SK-N-SH treated with all-trans-retinoic acid at 6 μM for 48 hours (cell line): ENCODE measurements at regions not wholly inside any gene's neighbourhood (a gene's known extent, or its start where the extent isn't known, plus 50 kb on each side); places are given as distances from the start of the nearest gene placed in this dataset.

Experiments
- ATAC-seq: fragments of 200-7000 bp; cut with Tn5 transposase; 3 replicates; pipeline ENCODE4 v1.9.1; 2020; ENCODE audit warnings: mild to moderate bottlenecking, moderate library complexity
- ARNTL ChIP-seq: fragments of 450-650 bp; formaldehyde crosslinking; IDR thresholded peaks from 2 replicates; pipeline ENCODE4 v1.5.0; 2020; ENCODE audit warnings: low read depth, mild to moderate bottlenecking, moderate library complexity, borderline replicate concordance
- BACH2 ChIP-seq: fragments of 250-450 bp; sonication (Bioruptor Pico); IDR thresholded peaks from 2 replicates; pipeline ENCODE4 v1.9.0; 2021; ENCODE audit warnings: mild to moderate bottlenecking, borderline replicate concordance
- CSDC2 ChIP-seq: fragments of 250-450 bp; sonication (Bioruptor Pico); IDR thresholded peaks from 2 replicates; pipeline ENCODE4 v1.5.0; 2020; ENCODE audit warnings: mild to moderate bottlenecking, moderate library complexity
- ESRRG ChIP-seq: fragments of 250-450 bp; sonication (Bioruptor Pico); IDR thresholded peaks from 2 replicates; pipeline ENCODE4 v1.6.1; 2021; ENCODE audit warnings: mild to moderate bottlenecking
- GLIS3 ChIP-seq: fragments of 250-450 bp; sonication (Bioruptor Pico); IDR thresholded peaks from 2 replicates; pipeline ENCODE4 v1.5.0; 2020; ENCODE audit warnings: mild to moderate bottlenecking, moderate library complexity
- ISL1 ChIP-seq: fragments of 250-450 bp; sonication (Bioruptor Pico); IDR thresholded peaks from 2 replicates; pipeline ENCODE4 v2.1.2; 2022; ENCODE audit warnings: mild to moderate bottlenecking, moderate library complexity
- OSR1 ChIP-seq: fragments of 250-450 bp; sonication (Bioruptor Pico); IDR thresholded peaks from 2 replicates; pipeline ENCODE4 v1.8.0; 2022; ENCODE audit warnings: moderate library complexity, mild to moderate bottlenecking, inconsistent platforms
- PPARA ChIP-seq: fragments of 250-450 bp; sonication (Bioruptor Pico); IDR thresholded peaks from 2 replicates; pipeline ENCODE4 v1.5.0; 2020; ENCODE audit warnings: mild to moderate bottlenecking, borderline replicate concordance
- RARB ChIP-seq: fragments of 250-450 bp; sonication (Bioruptor Pico); IDR thresholded peaks from 2 replicates; pipeline ENCODE4 v1.8.0; 2021; ENCODE audit warnings: mild to moderate bottlenecking, moderate library complexity
- SNAI2 ChIP-seq: fragments of 250-450 bp; sonication (Bioruptor Pico); IDR thresholded peaks from 2 replicates; pipeline ENCODE4 v1.5.0; 2020; ENCODE audit warnings: mild to moderate bottlenecking, moderate library complexity
- TCF4 ChIP-seq: fragments of 250-450 bp; sonication (Bioruptor Pico); IDR thresholded peaks from 2 replicates; pipeline ENCODE4 v1.8.0; 2021; ENCODE audit warnings: mild to moderate bottlenecking, moderate library complexity, borderline replicate concordance
- TOX ChIP-seq: fragments of 250-450 bp; sonication (Bioruptor Pico); IDR thresholded peaks from 2 replicates; pipeline ENCODE4 v1.8.0; 2021; ENCODE audit warnings: mild to moderate bottlenecking, moderate library complexity, borderline replicate concordance
- ZC3H10 ChIP-seq: fragments of 250-450 bp; sonication (Bioruptor Pico); IDR thresholded peaks from 2 replicates; pipeline ENCODE4 v1.5.1; 2021; ENCODE audit warnings: mild to moderate bottlenecking, moderate library complexity
- ZFP3 ChIP-seq: fragments of 250-450 bp; sonication (Bioruptor Pico); IDR thresholded peaks from 2 replicates; pipeline ENCODE4 v1.5.0; 2020; ENCODE audit warnings: mild to moderate bottlenecking, moderate library complexity
- ZFP30 ChIP-seq: fragments of 450-650 bp; formaldehyde crosslinking; IDR thresholded peaks from 2 replicates; pipeline ENCODE4 v1.5.0; 2022; ENCODE audit warnings: mild to moderate bottlenecking, moderate library complexity
- ZNF70 ChIP-seq: fragments of 450-650 bp; formaldehyde crosslinking; IDR thresholded peaks from 2 replicates; pipeline ENCODE4 v1.5.0; 2020; ENCODE audit warnings: mild to moderate bottlenecking, moderate library complexity
- TF ChIP-seq, protein P1 (sequence below): fragments of 250-450 bp; sonication (Bioruptor Pico); IDR thresholded peaks from 2 replicates; pipeline ENCODE4 v1.8.0; 2020; ENCODE audit warnings: mild to moderate bottlenecking, moderate library complexity, borderline replicate concordance
- TF ChIP-seq, protein P2 (sequence below): fragments of 250-450 bp; sonication (Bioruptor Pico); IDR thresholded peaks from 2 replicates; pipeline ENCODE4 v1.5.1; 2021; ENCODE audit warnings: mild to moderate bottlenecking, moderate library complexity
- TF ChIP-seq, protein P3 (sequence below): fragments of 250-450 bp; sonication (Bioruptor Pico); IDR thresholded peaks from 2 replicates; pipeline ENCODE4 v1.5.0; 2020; ENCODE audit warnings: mild to moderate bottlenecking, moderate library complexity
- TF ChIP-seq, protein P4 (sequence below): fragments of 250-450 bp; sonication (Bioruptor Pico); IDR thresholded peaks from 2 replicates; pipeline ENCODE4 v1.8.0; 2021; ENCODE audit warnings: low read depth, mild to moderate bottlenecking, moderate library complexity, borderline replicate concordance
- TF ChIP-seq, protein P5 (sequence below): fragments of 250-450 bp; sonication (Bioruptor Pico); IDR thresholded peaks from 2 replicates; pipeline ENCODE4 v1.5.1; 2020; ENCODE audit warnings: low read depth, mild to moderate bottlenecking, moderate library complexity

DNA sequence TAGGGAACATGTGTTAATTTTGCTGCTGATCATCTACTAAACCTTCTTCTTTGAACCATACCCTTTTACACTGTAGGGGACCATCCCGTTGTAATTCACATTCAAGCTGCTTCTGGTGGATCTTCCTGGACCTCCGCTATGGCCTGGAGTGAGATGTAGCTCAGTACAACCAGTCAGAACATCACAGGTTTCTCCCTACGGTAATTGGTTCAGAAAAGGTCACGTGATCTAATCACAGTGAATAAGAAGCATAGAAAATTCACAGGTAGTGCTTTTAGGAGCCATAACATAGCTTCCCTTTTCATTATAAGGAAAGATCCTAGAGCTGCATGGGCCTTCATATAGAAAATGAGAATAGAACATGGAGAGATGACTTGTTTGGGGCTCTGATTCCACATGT lies 320.8 kb upstream of the PDZRN3 start:
- no peak for ATAC-seq

GRCh38 chr3:73939985-73940384 lies 315.2 kb upstream of the PDZRN3 start:
- TF ChIP-seq, protein P1, sequence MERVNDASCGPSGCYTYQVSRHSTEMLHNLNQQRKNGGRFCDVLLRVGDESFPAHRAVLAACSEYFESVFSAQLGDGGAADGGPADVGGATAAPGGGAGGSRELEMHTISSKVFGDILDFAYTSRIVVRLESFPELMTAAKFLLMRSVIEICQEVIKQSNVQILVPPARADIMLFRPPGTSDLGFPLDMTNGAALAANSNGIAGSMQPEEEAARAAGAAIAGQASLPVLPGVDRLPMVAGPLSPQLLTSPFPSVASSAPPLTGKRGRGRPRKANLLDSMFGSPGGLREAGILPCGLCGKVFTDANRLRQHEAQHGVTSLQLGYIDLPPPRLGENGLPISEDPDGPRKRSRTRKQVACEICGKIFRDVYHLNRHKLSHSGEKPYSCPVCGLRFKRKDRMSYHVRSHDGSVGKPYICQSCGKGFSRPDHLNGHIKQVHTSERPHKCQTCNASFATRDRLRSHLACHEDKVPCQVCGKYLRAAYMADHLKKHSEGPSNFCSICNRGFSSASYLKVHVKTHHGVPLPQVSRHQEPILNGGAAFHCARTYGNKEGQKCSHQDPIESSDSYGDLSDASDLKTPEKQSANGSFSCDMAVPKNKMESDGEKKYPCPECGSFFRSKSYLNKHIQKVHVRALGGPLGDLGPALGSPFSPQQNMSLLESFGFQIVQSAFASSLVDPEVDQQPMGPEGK (CRISPR knock-in tag): no peak
- TF ChIP-seq BACH2: no peak
- TF ChIP-seq TOX (CRISPR knock-in tag): no peak
- TF ChIP-seq ZC3H10 (CRISPR knock-in tag): no peak
- ATAC-seq: no peak

More for the DNA sequence above, 320.8 kb upstream of the PDZRN3 start:
- no peak for TF ChIP-seq ZFP30 (CRISPR knock-in tag)
- TF ChIP-seq GLIS3: no peak
- TF ChIP-seq, protein P2, sequence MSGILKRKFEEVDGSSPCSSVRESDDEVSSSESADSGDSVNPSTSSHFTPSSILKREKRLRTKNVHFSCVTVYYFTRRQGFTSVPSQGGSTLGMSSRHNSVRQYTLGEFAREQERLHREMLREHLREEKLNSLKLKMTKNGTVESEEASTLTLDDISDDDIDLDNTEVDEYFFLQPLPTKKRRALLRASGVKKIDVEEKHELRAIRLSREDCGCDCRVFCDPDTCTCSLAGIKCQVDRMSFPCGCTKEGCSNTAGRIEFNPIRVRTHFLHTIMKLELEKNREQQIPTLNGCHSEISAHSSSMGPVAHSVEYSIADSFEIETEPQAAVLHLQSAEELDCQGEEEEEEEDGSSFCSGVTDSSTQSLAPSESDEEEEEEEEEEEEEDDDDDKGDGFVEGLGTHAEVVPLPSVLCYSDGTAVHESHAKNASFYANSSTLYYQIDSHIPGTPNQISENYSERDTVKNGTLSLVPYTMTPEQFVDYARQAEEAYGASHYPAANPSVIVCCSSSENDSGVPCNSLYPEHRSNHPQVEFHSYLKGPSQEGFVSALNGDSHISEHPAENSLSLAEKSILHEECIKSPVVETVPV (CRISPR knock-in tag): no peak
- no peak for TF ChIP-seq ISL1
- TF ChIP-seq, all 23 proteins: peak for 0

DNA sequence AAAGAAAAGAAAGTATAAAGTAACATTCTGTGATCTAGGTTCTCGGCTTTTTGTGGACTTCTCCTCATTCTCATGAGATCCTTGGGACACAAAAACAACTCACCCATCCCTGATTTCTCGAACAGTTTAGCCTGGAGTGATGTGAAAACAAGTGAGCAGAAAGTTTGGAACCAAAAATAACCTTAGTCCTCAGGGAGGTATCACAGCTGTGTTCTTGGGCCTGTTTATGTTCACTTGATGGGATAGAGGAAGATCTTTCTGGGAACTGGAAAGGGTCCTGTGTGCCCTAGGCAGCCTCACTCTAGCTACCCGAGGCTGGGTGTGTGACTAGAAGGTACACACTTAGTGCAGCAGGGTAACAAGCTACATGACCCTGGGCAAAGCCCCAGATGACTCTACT lies 308.8 kb upstream of the PDZRN3 start:
- no peak for TF ChIP-seq TCF4
- TF ChIP-seq PPARA (CRISPR knock-in tag): no peak
- TF ChIP-seq, protein P2 (CRISPR knock-in tag): no peak
- no peak for TF ChIP-seq BACH2
- TF ChIP-seq ARNTL (CRISPR knock-in tag): no peak
- no peak for TF ChIP-seq CSDC2 (CRISPR knock-in tag)
- TF ChIP-seq OSR1: no peak
- no peak for ATAC-seq

GRCh38 chr3:73927203-73927570 lies 302.4 kb upstream of the PDZRN3 start:
- no peak for TF ChIP-seq RARB
- TF ChIP-seq CSDC2 (CRISPR knock-in tag): no peak
- no peak for TF ChIP-seq ZFP3 (CRISPR knock-in tag)
- TF ChIP-seq, protein P3, sequence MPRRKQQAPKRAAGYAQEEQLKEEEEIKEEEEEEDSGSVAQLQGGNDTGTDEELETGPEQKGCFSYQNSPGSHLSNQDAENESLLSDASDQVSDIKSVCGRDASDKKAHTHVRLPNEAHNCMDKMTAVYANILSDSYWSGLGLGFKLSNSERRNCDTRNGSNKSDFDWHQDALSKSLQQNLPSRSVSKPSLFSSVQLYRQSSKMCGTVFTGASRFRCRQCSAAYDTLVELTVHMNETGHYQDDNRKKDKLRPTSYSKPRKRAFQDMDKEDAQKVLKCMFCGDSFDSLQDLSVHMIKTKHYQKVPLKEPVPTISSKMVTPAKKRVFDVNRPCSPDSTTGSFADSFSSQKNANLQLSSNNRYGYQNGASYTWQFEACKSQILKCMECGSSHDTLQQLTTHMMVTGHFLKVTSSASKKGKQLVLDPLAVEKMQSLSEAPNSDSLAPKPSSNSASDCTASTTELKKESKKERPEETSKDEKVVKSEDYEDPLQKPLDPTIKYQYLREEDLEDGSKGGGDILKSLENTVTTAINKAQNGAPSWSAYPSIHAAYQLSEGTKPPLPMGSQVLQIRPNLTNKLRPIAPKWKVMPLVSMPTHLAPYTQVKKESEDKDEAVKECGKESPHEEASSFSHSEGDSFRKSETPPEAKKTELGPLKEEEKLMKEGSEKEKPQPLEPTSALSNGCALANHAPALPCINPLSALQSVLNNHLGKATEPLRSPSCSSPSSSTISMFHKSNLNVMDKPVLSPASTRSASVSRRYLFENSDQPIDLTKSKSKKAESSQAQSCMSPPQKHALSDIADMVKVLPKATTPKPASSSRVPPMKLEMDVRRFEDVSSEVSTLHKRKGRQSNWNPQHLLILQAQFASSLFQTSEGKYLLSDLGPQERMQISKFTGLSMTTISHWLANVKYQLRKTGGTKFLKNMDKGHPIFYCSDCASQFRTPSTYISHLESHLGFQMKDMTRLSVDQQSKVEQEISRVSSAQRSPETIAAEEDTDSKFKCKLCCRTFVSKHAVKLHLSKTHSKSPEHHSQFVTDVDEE (CRISPR knock-in tag): no peak
- no peak for TF ChIP-seq ZNF70
- TF ChIP-seq, protein P4, sequence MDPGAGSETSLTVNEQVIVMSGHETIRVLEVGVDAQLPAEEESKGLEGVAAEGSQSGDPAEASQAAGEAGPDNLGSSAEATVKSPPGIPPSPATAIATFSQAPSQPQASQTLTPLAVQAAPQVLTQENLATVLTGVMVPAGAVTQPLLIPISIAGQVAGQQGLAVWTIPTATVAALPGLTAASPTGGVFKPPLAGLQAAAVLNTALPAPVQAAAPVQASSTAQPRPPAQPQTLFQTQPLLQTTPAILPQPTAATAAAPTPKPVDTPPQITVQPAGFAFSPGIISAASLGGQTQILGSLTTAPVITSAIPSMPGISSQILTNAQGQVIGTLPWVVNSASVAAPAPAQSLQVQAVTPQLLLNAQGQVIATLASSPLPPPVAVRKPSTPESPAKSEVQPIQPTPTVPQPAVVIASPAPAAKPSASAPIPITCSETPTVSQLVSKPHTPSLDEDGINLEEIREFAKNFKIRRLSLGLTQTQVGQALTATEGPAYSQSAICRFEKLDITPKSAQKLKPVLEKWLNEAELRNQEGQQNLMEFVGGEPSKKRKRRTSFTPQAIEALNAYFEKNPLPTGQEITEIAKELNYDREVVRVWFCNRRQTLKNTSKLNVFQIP (CRISPR knock-in tag): no peak
- TF ChIP-seq GLIS3: no peak
- no peak for TF ChIP-seq TCF4
- TF ChIP-seq, protein P2 (CRISPR knock-in tag): no peak
- TF ChIP-seq, protein P5, sequence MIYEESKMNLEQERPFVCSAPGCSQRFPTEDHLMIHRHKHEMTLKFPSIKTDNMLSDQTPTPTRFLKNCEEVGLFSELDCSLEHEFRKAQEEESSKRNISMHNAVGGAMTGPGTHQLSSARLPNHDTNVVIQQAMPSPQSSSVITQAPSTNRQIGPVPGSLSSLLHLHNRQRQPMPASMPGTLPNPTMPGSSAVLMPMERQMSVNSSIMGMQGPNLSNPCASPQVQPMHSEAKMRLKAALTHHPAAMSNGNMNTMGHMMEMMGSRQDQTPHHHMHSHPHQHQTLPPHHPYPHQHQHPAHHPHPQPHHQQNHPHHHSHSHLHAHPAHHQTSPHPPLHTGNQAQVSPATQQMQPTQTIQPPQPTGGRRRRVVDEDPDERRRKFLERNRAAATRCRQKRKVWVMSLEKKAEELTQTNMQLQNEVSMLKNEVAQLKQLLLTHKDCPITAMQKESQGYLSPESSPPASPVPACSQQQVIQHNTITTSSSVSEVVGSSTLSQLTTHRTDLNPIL: no peak
- no peak for TF ChIP-seq SNAI2
- no peak for TF ChIP-seq PPARA (CRISPR knock-in tag)
- no peak for TF ChIP-seq TOX (CRISPR knock-in tag)
- TF ChIP-seq ISL1: no peak
- TF ChIP-seq, protein P1 (CRISPR knock-in tag): no peak
- TF ChIP-seq ESRRG (CRISPR knock-in tag): no peak
- ATAC-seq: no peak
